ENCODE measurements at regions not wholly inside any gene's neighbourhood (a gene's known extent, or its start where the extent isn't known, plus 50 kb on each side); places are given as distances from the start of the nearest gene placed in this dataset.

DNA sequence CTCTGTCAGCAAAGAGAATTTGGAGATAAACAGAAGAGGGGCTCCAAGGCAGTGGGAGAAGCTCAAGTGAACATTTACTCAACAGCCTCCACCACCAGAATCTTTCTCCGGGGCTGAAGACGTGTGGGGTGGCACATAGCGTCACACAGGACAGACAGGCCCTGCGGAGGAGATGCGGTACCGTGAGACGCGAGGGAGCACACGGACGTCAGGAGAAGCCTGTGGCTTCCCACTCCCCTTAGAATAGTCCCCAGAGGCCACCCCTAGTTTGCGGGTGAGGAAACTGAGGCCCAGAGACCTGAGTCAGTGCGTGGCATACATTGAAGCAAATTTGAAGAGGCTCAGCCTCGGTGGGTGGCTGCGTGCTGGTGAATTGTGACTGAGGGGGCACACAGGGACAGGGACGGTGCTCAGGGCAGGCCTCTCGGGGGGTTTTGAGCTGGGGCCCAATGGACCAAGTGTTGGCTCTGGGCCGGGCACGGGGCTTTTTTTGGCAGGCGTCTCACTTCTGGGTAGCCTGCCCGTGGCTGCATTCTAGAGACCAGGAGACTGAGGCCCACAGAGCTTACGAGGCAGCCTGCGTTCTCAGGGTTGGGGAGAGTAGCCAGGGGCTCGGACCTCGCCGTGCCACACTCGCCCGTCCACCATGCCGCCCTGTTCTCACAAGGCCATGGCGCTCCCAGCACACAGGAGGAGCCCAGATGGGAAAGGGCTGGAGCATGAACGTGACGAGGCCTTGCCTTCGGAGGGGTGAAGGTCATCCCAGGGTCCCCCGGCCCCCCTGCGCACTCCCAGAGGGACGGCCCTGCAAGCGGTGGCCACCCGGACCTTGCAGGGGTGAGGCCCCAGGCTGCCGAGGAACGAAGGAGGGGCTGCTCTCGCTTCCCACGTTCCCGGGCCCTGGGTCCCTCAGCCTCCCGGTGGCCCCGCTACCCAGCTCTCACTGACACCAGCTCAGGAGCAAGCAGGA lies 220.6 kb downstream of the C9orf50 start:
- no peak overlapping the region for H2AFZ ChIP-seq
- no peaks in the 10 kb centered on the region for H3K4me1 ChIP-seq (ENCODE audit: insufficient read depth)
- no peak overlapping the region for H3K9ac ChIP-seq
- no peaks in the 10 kb centered on the region for H3K36me3 ChIP-seq (ENCODE audit: low read depth)
- H3K9me3 ChIP-seq (ENCODE audit: low read depth), result no peaks in the 10 kb centered on the region
- H4K20me1 ChIP-seq (ENCODE audit: insufficient read depth), result no peaks in the 10 kb centered on the region
- TF ChIP-seq EZH2 (IDR thresholded peaks at IDR 0.05; ENCODE audit: insufficient read depth, poor library complexity, severe bottlenecking) (no peak), EZH2phosphoT487 (IDR thresholded peaks at IDR 0.05; ENCODE audit: insufficient read depth, low read depth) (no peak)
- H3K27ac ChIP-seq, result no peak overlapping the region
- H3K27me3 ChIP-seq (replicated peaks; ENCODE audit: insufficient read depth), result no peaks in the 10 kb centered on the region
- in situ Hi-C loops (cut with MboI), result no loop called here
- WGBS, 2 experiments (ENCODE audit: low coverage in 1 of 2, low lambda C conversion rate in 2 of 2, missing lambda C conversion rate in 2 of 2), result 85 to 87% methylated on average over 43 to 44 of the region's 44 CpGs
- no peaks in the 10 kb centered on the region for H3F3A ChIP-seq (ENCODE audit: insufficient read depth)
- DNase-seq, result no peak
- H3K4me2 ChIP-seq (ENCODE audit: unreplicated experiment), result no peak overlapping the region
- H3K79me2 ChIP-seq (ENCODE audit: insufficient read depth), result no peaks in the 10 kb centered on the region
- no peaks in the 10 kb centered on the region for H3K9me2 ChIP-seq (ENCODE audit: insufficient read depth)
- no peak overlapping the region for H3K4me3 ChIP-seq

DNA sequence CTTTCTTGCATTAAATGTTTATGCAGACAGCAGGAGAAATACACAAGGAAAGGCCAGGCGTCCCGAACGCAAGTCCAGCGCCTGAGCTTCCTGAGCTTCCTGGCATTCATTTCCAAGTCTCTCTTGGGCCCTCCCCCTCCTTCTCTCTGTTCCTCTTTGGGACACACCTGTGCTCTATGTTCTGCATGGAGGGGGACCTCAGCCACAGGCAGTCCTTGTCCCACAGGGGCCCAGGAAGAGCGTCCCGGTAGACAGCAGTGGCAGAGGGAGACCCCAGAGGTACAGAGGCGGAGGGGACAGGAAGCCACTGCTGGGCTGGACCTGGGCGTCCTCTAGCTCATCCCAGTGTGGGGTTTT lies 221.3 kb downstream of the C9orf50 start:
- Histone ChIP-seq H3K9me3 (ENCODE audit: low read depth) (no peaks in the 10 kb centered on the region), H3K27ac (no peak overlapping the region), H3F3A (ENCODE audit: insufficient read depth) (no peaks in the 10 kb centered on the region), H3K4me2 (ENCODE audit: unreplicated experiment) (no peak overlapping the region), H3K9ac (no peak overlapping the region), H3K36me3 (ENCODE audit: low read depth) (no peaks in the 10 kb centered on the region), H3K9me2 (ENCODE audit: insufficient read depth) (no peaks in the 10 kb centered on the region), H3K4me1 (ENCODE audit: insufficient read depth) (no peaks in the 10 kb centered on the region), H3K79me2 (ENCODE audit: insufficient read depth) (no peaks in the 10 kb centered on the region), H3K4me3 (no peak overlapping the region), H4K20me1 (ENCODE audit: insufficient read depth) (no peaks in the 10 kb centered on the region), H3K27me3 (replicated peaks; ENCODE audit: insufficient read depth) (no peaks in the 10 kb centered on the region), H2AFZ (no peak overlapping the region)
- in situ Hi-C loops (cut with MboI), result no loop called here
- no peak for DNase-seq
- WGBS, 2 experiments (ENCODE audit: low coverage in 1 of 2, low lambda C conversion rate in 2 of 2, missing lambda C conversion rate in 2 of 2), result 69% methylated on average over 8 of the region's 8 CpGs
- TF ChIP-seq EZH2phosphoT487 (IDR thresholded peaks at IDR 0.05; ENCODE audit: insufficient read depth, low read depth) (no peak), EZH2 (IDR thresholded peaks at IDR 0.05; ENCODE audit: insufficient read depth, poor library complexity, severe bottlenecking) (no peak)

DNA sequence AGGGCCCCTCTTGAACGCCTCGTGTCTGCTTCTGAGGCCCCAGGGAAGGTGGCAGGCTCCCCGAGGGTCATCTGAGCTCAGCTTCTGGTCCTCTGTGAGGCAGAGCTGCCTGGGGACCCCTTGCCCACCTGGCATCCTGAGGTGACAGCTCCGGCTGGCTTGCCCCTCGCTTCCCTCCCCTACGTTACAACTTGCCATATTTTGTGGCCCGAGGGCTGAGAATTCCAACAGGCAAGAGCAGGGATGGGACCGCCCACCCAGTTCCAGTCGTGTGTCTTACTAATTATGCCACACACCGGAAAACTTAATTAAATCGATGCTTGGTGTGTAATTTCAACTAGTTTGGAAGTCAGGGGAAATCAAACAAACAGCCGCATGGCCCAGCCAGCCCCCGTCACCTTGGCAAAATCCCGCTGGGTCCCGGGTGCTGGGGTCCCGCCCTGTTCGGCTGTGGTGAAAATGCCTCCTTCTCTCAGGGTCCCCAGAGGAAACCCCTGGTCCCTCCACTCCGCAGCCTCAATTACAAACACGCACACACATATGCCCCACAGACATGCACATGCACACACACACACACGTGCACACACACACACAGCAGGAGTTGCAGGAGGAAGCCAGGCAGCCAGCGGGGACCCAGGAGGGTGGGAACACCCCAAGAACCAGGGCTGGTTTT lies 221.0 kb upstream of the IER5L start:
- H3K4me3 ChIP-seq, result no peak overlapping the region
- no peaks in the 10 kb centered on the region for H3K9me2 ChIP-seq (ENCODE audit: insufficient read depth)
- H3K4me2 ChIP-seq (ENCODE audit: unreplicated experiment), result no peak overlapping the region
- H3K9me3 ChIP-seq (ENCODE audit: low read depth), result no peaks in the 10 kb centered on the region
- H3K4me1 ChIP-seq (ENCODE audit: insufficient read depth), result no peaks in the 10 kb centered on the region
- no peaks in the 10 kb centered on the region for H3K27me3 ChIP-seq (replicated peaks; ENCODE audit: insufficient read depth)
- 83 to 86% methylated on average over 20 to 21 of the region's 21 CpGs for whole genome bisulfite sequencing, 2 experiments (ENCODE audit: low coverage in 1 of 2, low lambda C conversion rate in 2 of 2, missing lambda C conversion rate in 2 of 2)
- H3K9ac ChIP-seq, result no peak overlapping the region
- H3K27ac ChIP-seq, result no peak overlapping the region
- H3F3A ChIP-seq (ENCODE audit: insufficient read depth), result no peaks in the 10 kb centered on the region
- TF ChIP-seq EZH2phosphoT487 (IDR thresholded peaks at IDR 0.05; ENCODE audit: insufficient read depth, low read depth), result no peak
- no peak for TF ChIP-seq EZH2 (IDR thresholded peaks at IDR 0.05; ENCODE audit: insufficient read depth, poor library complexity, severe bottlenecking)
- in situ Hi-C loops (cut with MboI), result no loop called here
- no peak for DNase-seq
- H3K36me3 ChIP-seq (ENCODE audit: low read depth), result no peaks in the 10 kb centered on the region
- H2AFZ ChIP-seq, result no peak overlapping the region
- H4K20me1 ChIP-seq (ENCODE audit: insufficient read depth), result no peaks in the 10 kb centered on the region
- H3K79me2 ChIP-seq (ENCODE audit: insufficient read depth), result no peaks in the 10 kb centered on the region

DNA sequence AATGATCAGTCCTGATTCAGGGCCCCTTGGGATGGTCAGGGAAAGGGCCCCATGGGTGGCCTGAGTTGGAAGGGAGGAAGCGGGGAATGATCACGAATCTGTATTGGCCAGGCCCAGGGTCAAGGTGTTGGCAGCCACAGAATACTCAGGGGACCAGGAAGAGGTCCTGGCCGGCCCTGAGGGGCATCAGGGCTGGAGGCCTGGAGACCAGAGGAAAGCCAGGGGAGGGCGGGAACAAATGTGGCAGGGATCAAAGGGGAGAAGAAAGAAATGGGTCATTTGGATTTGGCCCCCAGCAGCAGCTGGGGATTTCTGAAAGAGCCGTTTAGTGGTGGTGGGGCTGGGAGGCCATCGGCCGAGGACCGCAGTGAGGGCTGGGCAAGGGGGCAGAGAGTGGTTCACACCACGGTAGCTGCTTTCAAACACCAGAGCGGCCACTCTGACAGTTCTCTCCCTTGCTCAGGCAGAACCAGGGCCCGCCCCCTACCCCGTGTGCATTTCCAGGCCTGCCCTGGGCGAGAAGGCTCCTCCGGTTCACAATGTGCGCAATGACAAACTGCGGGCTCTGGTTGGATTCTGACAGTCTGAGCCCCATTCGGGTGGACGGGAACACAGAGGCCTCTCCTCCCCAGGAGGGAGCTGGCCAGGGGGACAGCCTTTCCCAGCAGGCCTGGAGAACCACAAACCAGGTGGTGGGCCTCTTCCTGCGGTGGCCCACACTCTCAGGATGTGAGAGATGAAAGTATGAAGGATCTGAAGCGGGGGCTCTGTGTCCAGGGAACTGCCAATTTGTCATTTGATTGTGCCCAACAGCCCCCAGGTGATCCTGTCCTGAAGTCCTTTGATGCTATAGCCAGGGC lies 220.3 kb upstream of the IER5L start:
- Histone ChIP-seq H3K36me3 (ENCODE audit: low read depth) (no peaks in the 10 kb centered on the region), H3K4me1 (ENCODE audit: insufficient read depth) (no peaks in the 10 kb centered on the region), H3F3A (ENCODE audit: insufficient read depth) (no peaks in the 10 kb centered on the region), H3K4me2 (ENCODE audit: unreplicated experiment) (no peak overlapping the region), H4K20me1 (ENCODE audit: insufficient read depth) (no peaks in the 10 kb centered on the region), H3K27me3 (replicated peaks; ENCODE audit: insufficient read depth) (no peaks in the 10 kb centered on the region), H3K9me2 (ENCODE audit: insufficient read depth) (no peaks in the 10 kb centered on the region), H3K4me3 (no peak overlapping the region), H3K27ac (no peak overlapping the region), H3K9ac (no peak overlapping the region), H3K9me3 (ENCODE audit: low read depth) (no peaks in the 10 kb centered on the region), H2AFZ (no peak overlapping the region), H3K79me2 (ENCODE audit: insufficient read depth) (no peaks in the 10 kb centered on the region)
- DNase-seq, result no peak
- TF ChIP-seq EZH2 (IDR thresholded peaks at IDR 0.05; ENCODE audit: insufficient read depth, poor library complexity, severe bottlenecking) (no peak), EZH2phosphoT487 (IDR thresholded peaks at IDR 0.05; ENCODE audit: insufficient read depth, low read depth) (no peak)
- in situ Hi-C loops (cut with MboI), result no loop called here
- 78 to 80% methylated on average over 19 to 20 of the region's 20 CpGs for WGBS, 2 experiments (ENCODE audit: low coverage in 1 of 2, low lambda C conversion rate in 2 of 2, missing lambda C conversion rate in 2 of 2)

Measured in GM23248 (cell line).